GM23338 (cell line): ENCODE measurements at regions not wholly inside any gene's neighbourhood (a gene's known extent, or its start where the extent isn't known, plus 50 kb on each side); places are given as distances from the start of the nearest gene placed in this dataset.

Experiments
- CTCF ChIP-seq, 2 experiments: fragments of 200-600 bp in 1 of 2; sonication (generic) in 1 of 2; conservative IDR thresholded peaks; 2 replicates each; pipeline versions ENCODE4 v1.5.1 to v1.6.1; 2016 to 2017; ENCODE audit warnings: antibody characterized with exemption in 2 of 2, low read depth in 2 of 2, mild to moderate bottlenecking in 2 of 2, moderate library complexity in 1 of 2
- REST ChIP-seq: IDR thresholded peaks from one replicate; pipeline ENCODE4 v1.6.1; 2018; ENCODE audit warnings: antibody characterized with exemption; ENCODE audit not compliant: unreplicated experiment

- TF ChIP-seq CTCF (conservative IDR thresholded peaks at IDR 0.05; ENCODE audit: low read depth in 2 of 2) (no peak), REST (no peak)
These were observed 110.5 kb upstream of the CPEB4 start for GRCh38 chr5:173777674-173778073.
